Calu3 (cell line): ENCODE measurements at regions not wholly inside any gene's neighbourhood (a gene's known extent, or its start where the extent isn't known, plus 50 kb on each side); places are given as distances from the start of the nearest gene placed in this dataset.

Source experiments
- BruUV-seq: library from RNA; stranded (reverse); fragments of 400-500 nt; replicated peaks from 2 replicates; lab custom pipeline; 2021; lab: Mats Ljungman, UMichigan
- CTCF ChIA-PET: fragments of 300-600 bp; sonication (Branson Sonifier 250); formaldehyde crosslinking; loops from one replicate; lab custom pipeline; 2022; ENCODE audit warnings: antibody characterized with exemption; lab: Charles Lee
- DNase-seq: peaks from one replicate; pipeline ENCODE4 v3.0.0; 2022
- H3K27ac Mint-ChIP-seq: one replicate; pipeline ENCODE4 v1.8.0; 2022; ENCODE audit warnings: mixed read lengths; ENCODE audit not compliant: unreplicated experiment
- H3K27me3 Mint-ChIP-seq: one replicate; pipeline ENCODE4 v1.8.0; 2022; ENCODE audit warnings: mixed read lengths; ENCODE audit not compliant: unreplicated experiment
- H3K36me3 Mint-ChIP-seq: one replicate; pipeline ENCODE4 v1.8.0; 2022; ENCODE audit warnings: mild to moderate bottlenecking, moderate library complexity, mixed read lengths; ENCODE audit not compliant: insufficient read depth, unreplicated experiment
- H3K4me1 Mint-ChIP-seq: one replicate; pipeline ENCODE4 v1.8.0; 2022; ENCODE audit warnings: mild to moderate bottlenecking, low read depth, mixed read lengths; ENCODE audit not compliant: unreplicated experiment
- H3K4me3 Mint-ChIP-seq: one replicate; pipeline ENCODE4 v1.8.0; 2022; ENCODE audit warnings: mild to moderate bottlenecking, low read depth, moderate library complexity, mixed read lengths; ENCODE audit not compliant: unreplicated experiment
- H3K9me3 Mint-ChIP-seq: one replicate; pipeline ENCODE4 v1.8.0; 2022; ENCODE audit warnings: low read depth, mixed read lengths; ENCODE audit not compliant: unreplicated experiment
- CTCF ChIP-seq: fragments of 200-600 bp; IDR thresholded peaks from one replicate; pipeline ENCODE4 v1.8.0; 2022; ENCODE audit warnings: antibody characterized with exemption; ENCODE audit not compliant: unreplicated experiment
- intact Hi-C: fragments of 100-400 bp; cut with micrococcal nuclease; formaldehyde crosslinking; loops from one replicate; pipeline ENCODE4 v1.10.0; 2022; ENCODE audit not compliant: unreplicated experiment

GRCh38 chr12:42643881-42644579 lies 54.5 kb upstream of the PRICKLE1 start:
- Mint-ChIP-seq H3K27ac (no peak overlapping the region), H3K9me3 (no peaks in the 10 kb centered on the region), H3K27me3 (no peaks in the 10 kb centered on the region), H3K36me3 (no peaks in the 10 kb centered on the region), H3K4me1 (no peaks in the 10 kb centered on the region), H3K4me3 (no peak overlapping the region)
- intact Hi-C loops, result no loop called here
- CTCF ChIA-PET, result no interaction called here
- DNase-seq, result no peak
- TF ChIP-seq CTCF, result no peak
- no TSS peak for BruUV-seq

- H3K9me3 Mint-ChIP-seq, result no peaks in the 10 kb centered on the region
- DNase-seq, result no peak
- no peak for TF ChIP-seq CTCF
- BruUV-seq, result no TSS peak
- intact Hi-C loops, result no loop called here
- H3K4me3 Mint-ChIP-seq, result no peak overlapping the region
- no peaks in the 10 kb centered on the region for H3K36me3 Mint-ChIP-seq
- CTCF ChIA-PET, result no interaction called here
- no peaks in the 10 kb centered on the region for H3K4me1 Mint-ChIP-seq
- H3K27me3 Mint-ChIP-seq, result no peaks in the 10 kb centered on the region
- no peak overlapping the region for H3K27ac Mint-ChIP-seq
Observed at GRCh38 chr12:42641221-42641885, 51.8 kb upstream of the PRICKLE1 start.

GRCh38 chr12:42640391-42640790 lies 50.8 kb upstream of the PRICKLE1 start:
- no peaks in the 10 kb centered on the region for H3K4me1 Mint-ChIP-seq
- H3K27me3 Mint-ChIP-seq, result no peaks in the 10 kb centered on the region
- no peak for TF ChIP-seq CTCF
- H3K4me3 Mint-ChIP-seq, result no peak overlapping the region
- H3K9me3 Mint-ChIP-seq, result no peaks in the 10 kb centered on the region
- DNase-seq, result no peak
- no peak overlapping the region for H3K27ac Mint-ChIP-seq
- intact Hi-C loops, result no loop called here
- H3K36me3 Mint-ChIP-seq, result no peaks in the 10 kb centered on the region
- CTCF ChIA-PET, result no interaction called here
- no TSS peak for BruUV-seq

GRCh38 chr12:42639556-42639955 lies 50.0 kb upstream of the PRICKLE1 start:
- no peak for DNase-seq
- Mint-ChIP-seq H3K4me3 (no peak overlapping the region), H3K27me3 (no peaks in the 10 kb centered on the region), H3K9me3 (no peaks in the 10 kb centered on the region), H3K27ac (no peak overlapping the region), H3K4me1 (no peaks in the 10 kb centered on the region), H3K36me3 (no peaks in the 10 kb centered on the region)
- BruUV-seq, result no TSS peak
- TF ChIP-seq CTCF, result no peak
- intact Hi-C loops, result no loop called here
- CTCF ChIA-PET, result no interaction called here
